GM19324 (cell line): ENCODE measurements at regions not wholly inside any gene's neighbourhood (a gene's known extent, or its start where the extent isn't known, plus 50 kb on each side); places are given as distances from the start of the nearest gene placed in this dataset.

Source experiments
- ATAC-seq: cut with Tn5 transposase; IDR thresholded peaks from one replicate; pipeline ENCODE4 v1.9.1; 2021; ENCODE audit warnings: mild to moderate bottlenecking, moderate library complexity; ENCODE audit not compliant: unreplicated experiment, low FRiP score

DNA sequence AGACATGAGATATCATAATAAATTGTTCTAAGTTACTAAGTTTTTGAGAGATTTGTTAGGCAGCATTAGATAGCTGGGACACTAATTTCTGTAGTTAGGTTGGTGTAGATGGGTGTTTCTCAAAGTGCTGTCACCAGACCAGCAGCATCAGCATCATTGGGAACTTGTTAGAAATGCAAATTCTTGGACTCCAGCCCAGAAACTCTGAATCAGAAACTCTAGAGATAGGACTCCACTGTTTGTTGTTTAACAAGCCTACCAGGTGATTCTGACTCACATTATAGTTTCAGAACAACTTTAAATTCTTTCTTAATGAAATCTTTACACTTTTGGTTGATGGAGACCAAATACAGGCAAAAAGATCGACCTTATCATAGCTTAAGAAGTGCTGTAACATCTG, 173.7 kb downstream of the PABPC4L start:
- no peak for ATAC-seq

- ATAC-seq: no peak
These were observed 177.3 kb downstream of the PABPC4L start for GRCh38 chr4:134024251-134024650.

GRCh38 chr4:134019657-134020056, 181.9 kb downstream of the PABPC4L start:
- no peak for ATAC-seq

GRCh38 chr4:134018846-134019245, 182.7 kb downstream of the PABPC4L start:
- no peak for ATAC-seq

GRCh38 chr4:134001057-134001456, 200.5 kb downstream of the PABPC4L start:
- ATAC-seq: no peak

GRCh38 chr4:133997436-133997835, 204.2 kb downstream of the PABPC4L start:
- ATAC-seq: no peak

DNA sequence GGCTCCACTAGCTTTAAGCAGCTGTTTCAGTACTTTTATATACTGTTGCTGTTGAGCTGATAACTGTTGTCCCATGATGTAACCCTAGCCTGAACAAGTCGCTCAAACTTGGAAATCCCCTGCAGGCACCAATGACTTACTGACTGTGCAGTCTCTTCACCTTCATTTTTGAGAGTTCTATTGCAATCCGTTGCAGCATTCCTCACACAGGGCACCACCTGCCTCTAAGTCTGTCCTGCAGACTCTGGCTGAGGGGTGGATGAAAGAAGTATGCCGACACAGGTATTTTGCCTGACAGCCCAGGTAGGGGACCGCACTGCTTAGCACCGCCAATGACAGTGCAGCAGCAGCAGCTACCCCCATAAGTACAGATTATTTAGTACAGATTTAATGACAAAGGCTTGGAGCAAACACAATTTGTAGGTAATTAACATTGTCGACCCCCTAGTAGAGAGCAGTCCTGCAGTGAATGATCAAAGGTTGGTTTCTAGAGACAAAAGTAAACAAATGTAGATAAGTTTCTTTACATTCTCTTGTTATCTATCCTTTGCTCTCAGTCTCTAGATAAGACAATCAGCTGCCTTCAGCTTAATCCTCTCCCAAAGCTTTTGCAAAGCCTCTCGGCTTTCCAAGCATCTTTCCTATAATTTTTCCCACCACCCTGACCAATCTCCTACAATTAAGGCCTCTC, 205.0 kb downstream of the PABPC4L start:
- ATAC-seq: no peak

GRCh38 chr4:133995243-133995960, 206.2 kb downstream of the PABPC4L start:
- ATAC-seq: no peak

DNA sequence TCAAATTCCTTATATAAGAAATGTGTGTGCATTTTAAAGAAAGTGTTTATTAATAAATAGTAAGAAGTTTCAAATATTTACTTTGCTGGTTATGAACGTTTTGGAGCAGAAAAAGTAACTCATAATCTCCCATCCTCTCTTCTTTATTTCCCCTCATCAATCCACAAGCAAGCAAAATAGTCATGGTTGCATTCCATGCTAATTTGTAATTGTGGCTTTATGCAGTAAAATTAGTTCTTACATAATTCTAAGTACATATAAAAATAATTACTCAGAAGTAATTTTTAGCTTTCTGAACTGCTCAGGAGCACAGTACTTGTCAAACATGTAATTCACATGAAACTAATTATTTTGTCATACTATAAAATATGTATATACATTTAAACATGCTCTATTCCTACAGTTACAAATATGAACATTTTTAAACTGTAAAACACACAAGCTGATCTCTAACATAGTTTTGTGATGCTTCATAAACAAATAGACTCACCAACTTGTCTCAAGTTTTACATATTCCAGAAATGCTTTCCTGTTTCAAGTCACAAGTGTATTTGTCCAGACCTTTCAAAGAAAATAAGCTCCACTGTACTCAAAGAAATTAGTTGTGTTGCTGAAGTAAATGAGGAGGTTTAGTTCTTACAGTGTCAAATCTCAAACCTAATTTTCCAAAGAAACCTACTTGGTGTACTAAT, 218.9 kb downstream of the PABPC4L start:
- no peak for ATAC-seq

GRCh38 chr4:133981327-133981726, 220.3 kb downstream of the PABPC4L start:
- no peak for ATAC-seq

GRCh38 chr4:133972586-133972985, 229.0 kb downstream of the PABPC4L start:
- no peak for ATAC-seq

GRCh38 chr4:133969202-133969848, 232.3 kb downstream of the PABPC4L start:
- ATAC-seq: no peak

DNA sequence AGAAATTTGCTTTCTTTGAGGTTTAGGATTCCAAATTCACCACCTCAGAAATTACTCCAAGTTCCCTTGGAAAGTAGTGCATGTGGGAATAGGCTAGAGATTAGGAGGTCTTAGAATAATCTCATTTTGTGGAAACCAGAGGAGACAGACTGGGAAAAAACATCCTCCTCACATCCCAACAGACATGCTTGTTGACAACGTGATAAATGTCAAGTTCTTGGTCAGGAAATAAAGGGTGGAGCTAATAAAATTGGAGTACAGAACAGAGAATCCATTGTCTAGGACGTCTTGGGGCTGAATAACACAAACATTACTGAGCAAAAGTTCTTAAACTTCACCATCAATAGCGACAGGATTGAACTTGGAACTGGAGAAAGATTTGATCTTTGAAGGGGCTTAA, 233.4 kb downstream of the PABPC4L start:
- no peak for ATAC-seq

GRCh38 chr4:133960975-133961374, 240.6 kb downstream of the PABPC4L start:
- no peak for ATAC-seq

GRCh38 chr4:133943081-133943480, 258.5 kb downstream of the PABPC4L start:
- ATAC-seq: no peak

DNA sequence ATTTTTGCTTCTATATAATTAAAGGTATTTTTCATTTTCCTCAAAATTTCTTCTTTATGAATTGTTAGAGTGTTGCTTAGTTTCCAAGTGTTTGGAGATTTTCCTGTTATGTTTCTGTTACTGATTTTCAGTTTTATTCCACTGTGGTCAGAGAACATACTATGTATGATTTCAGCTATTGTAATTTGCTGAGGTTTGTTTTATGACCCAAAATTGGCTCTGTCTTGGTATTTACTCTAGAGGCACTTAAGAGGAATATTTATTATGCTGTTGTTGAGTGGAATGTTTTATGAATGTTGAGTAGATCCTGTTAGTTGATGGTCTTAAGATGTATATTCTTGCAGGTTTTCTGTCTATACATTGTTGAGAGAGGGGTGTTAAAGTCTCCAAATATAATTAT, 263.5 kb downstream of the PABPC4L start:
- ATAC-seq: no peak

- no peak for ATAC-seq
These were observed 271.9 kb downstream of the PABPC4L start for GRCh38 chr4:133929531-133930239.

- no peak for ATAC-seq
These were observed 280.1 kb downstream of the PABPC4L start for GRCh38 chr4:133921280-133922195.

GRCh38 chr4:133920236-133920635, 281.4 kb downstream of the PABPC4L start:
- no peak for ATAC-seq
